CD8-positive, alpha-beta memory T cell (primary cell): ENCODE measurements at regions not wholly inside any gene's neighbourhood (a gene's known extent, or its start where the extent isn't known, plus 50 kb on each side); places are given as distances from the start of the nearest gene placed in this dataset.
"Not testable (repeated sequence)": the region's sequence is repeated elsewhere in the genome, so short reads cannot be mapped to it uniquely, and the experiment has no call there.

Experiments used
- CTCF ChIA-PET: fragments of 350-600 bp; sonication (Branson Sonifier 250); formaldehyde crosslinking; loops from one replicate; lab custom pipeline; 2021; ENCODE audit warnings: antibody characterized with exemption; lab: Charles Lee
- POLR2A ChIA-PET: fragments of 350-600 bp; sonication (Branson Sonifier 250); formaldehyde crosslinking; loops from one replicate; lab custom pipeline; 2021; ENCODE audit warnings: antibody characterized with exemption; lab: Charles Lee
- DNase-seq, 5 donors: peaks; one replicate each; pipeline versions ENCODE4 v3.0.0 to v3.0.0-alpha.2; 2020 to 2022; ENCODE audit warnings: mixed read lengths in 1 of 5
- H3K27ac ChIP-seq: one replicate; pipeline ENCODE4 v1.7.0; 2013; ENCODE audit warnings: low read depth, mild to moderate bottlenecking, low read length, moderate library complexity
- H3K27me3 ChIP-seq: 2 replicates; pipeline ENCODE4 v1.7.0; 2013; ENCODE audit warnings: low read length, mild to moderate bottlenecking; ENCODE audit not compliant: insufficient read depth, poor library complexity, severe bottlenecking
- H3K36me3 ChIP-seq: 2 replicates; pipeline ENCODE4 v1.7.0; 2013; ENCODE audit warnings: mild to moderate bottlenecking, low read length, moderate library complexity; ENCODE audit not compliant: insufficient read depth
- H3K4me1 ChIP-seq: 2 replicates; pipeline ENCODE4 v1.7.0; 2013; ENCODE audit warnings: mild to moderate bottlenecking, low read length, moderate library complexity; ENCODE audit not compliant: insufficient read depth
- H3K4me3 ChIP-seq: 2 replicates; pipeline ENCODE4 v1.7.0; 2013; ENCODE audit warnings: mild to moderate bottlenecking, low read length
- H3K9me3 ChIP-seq: 2 replicates; pipeline ENCODE4 v1.7.0; 2013; ENCODE audit warnings: mild to moderate bottlenecking, low read length
- H3K27ac Mint-ChIP-seq, 8 donors: one replicate each; pipeline ENCODE4 v1.8.0; 2020 to 2021; ENCODE audit warnings: mixed read lengths in 8 of 8, mild to moderate bottlenecking in 6 of 8, inconsistent platforms in 3 of 8, moderate library complexity in 3 of 8
- H3K27me3 Mint-ChIP-seq, 2 donors: one replicate each; pipeline ENCODE4 v1.8.0; 2020 to 2021; ENCODE audit warnings: mixed read lengths in 2 of 2, mild to moderate bottlenecking in 1 of 2, moderate library complexity in 1 of 2
- H3K36me3 Mint-ChIP-seq, 3 donors: one replicate each; pipeline ENCODE4 v1.8.0; 2020 to 2021; ENCODE audit warnings: mixed read lengths in 3 of 3, inconsistent platforms in 1 of 3, mild to moderate bottlenecking in 1 of 3
- H3K4me1 Mint-ChIP-seq, 3 donors: one replicate each; pipeline ENCODE4 v1.8.0; 2020 to 2021; ENCODE audit warnings: mixed read lengths in 3 of 3, inconsistent platforms in 1 of 3, mild to moderate bottlenecking in 1 of 3
- H3K4me3 Mint-ChIP-seq, 7 donors: one replicate each; pipeline ENCODE4 v1.8.0; 2020 to 2021; ENCODE audit warnings: mixed read lengths in 7 of 7, mild to moderate bottlenecking in 6 of 7, moderate library complexity in 4 of 7, inconsistent platforms in 2 of 7
- H3K9me3 Mint-ChIP-seq, 5 donors: one replicate each; pipeline ENCODE4 v1.8.0; 2020 to 2022; ENCODE audit warnings: mixed read lengths in 5 of 5, mild to moderate bottlenecking in 3 of 5, moderate library complexity in 2 of 5, inconsistent platforms in 1 of 5

DNA sequence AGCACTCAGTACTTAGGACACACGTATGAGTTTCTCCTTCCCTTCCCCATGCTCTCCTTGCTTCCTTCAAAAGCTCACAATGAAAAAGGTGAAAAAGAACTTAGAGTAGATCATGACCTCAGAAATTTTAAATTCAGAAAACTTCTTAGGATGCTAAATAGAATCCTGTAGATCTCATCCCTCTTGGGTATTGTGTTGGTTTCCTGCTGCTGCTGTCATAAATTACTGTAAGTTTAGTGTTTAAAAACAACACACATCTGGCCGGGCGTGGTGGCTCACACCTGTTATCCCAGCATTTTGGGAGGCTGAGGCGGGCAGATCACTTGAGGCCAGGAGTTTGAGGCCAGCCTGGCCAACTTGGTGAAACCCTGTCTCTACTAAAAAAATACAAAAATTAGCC is 106.9 kb downstream of the SOCS6 start:
- CTCF ChIA-PET, DNase-seq, H3K9me3 ChIP-seq, H3K4me3 Mint-ChIP-seq, H3K27ac Mint-ChIP-seq, H3K4me1 Mint-ChIP-seq, H3K27me3 ChIP-seq, H3K36me3 ChIP-seq, H3K4me3 ChIP-seq, H3K27ac ChIP-seq, H3K36me3 Mint-ChIP-seq, H3K9me3 Mint-ChIP-seq, H3K27me3 Mint-ChIP-seq, POLR2A ChIA-PET, H3K4me1 ChIP-seq: not testable (repeated sequence)

GRCh38 chr18:70394672-70395071 is 105.8 kb downstream of the SOCS6 start:
- H3K9me3 Mint-ChIP-seq, result peaks cover 0 to 4% (median 0%) of the 10 kb centered on the region in 5 donors
- POLR2A ChIA-PET, result no interaction called here
- H3K4me1 Mint-ChIP-seq, result no peaks in the 10 kb centered on the region
- Histone ChIP-seq H3K4me3 (no peak overlapping the region), H3K9me3 (no peaks in the 10 kb centered on the region), H3K27ac (no peak overlapping the region), H3K27me3 (no peaks in the 10 kb centered on the region), H3K36me3 (no peaks in the 10 kb centered on the region), H3K4me1 (no peaks in the 10 kb centered on the region)
- H3K36me3 Mint-ChIP-seq, result no peaks in the 10 kb centered on the region
- H3K27ac Mint-ChIP-seq, result no peak overlapping the region
- no peak for DNase-seq
- peaks cover 2 to 5% of the 10 kb centered on the region in 2 donors for H3K27me3 Mint-ChIP-seq
- H3K4me3 Mint-ChIP-seq, result no peak overlapping the region
- CTCF ChIA-PET, result no interaction called here

DNA sequence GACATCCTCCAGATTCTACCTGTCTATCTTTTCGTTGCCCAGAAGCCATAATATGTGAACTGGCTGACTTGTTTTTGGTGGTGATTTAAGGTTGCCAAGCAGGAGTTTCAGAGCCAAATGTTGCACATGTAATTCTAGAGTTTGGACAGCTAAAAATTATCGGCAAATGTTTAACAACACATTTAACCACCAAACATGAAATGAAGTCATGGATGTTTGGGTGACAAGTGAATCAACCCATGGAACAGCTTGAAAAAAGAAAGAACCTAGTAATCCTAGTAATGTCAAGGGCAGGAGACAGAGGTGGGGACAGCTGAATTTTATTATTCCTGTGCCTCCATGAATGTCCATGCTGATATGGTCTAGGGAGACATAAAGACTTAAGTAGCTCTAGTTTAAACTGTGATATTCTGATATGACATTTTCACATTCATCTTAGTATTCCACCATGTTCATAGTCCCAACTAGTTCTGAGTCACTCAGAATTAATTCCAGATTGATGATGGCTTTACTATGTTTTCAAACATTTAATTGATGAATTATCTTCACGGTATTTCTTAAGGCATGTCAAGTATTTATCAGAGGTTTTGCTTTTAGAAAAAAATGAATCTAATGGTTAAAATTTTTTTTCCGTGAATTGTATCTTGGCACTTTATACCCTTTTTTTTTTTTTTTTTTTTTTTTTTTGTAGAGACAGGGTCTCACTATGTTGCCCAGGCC is 101.7 kb downstream of the SOCS6 start:
- CTCF ChIA-PET, result no interaction called here
- no peak overlapping the region for H3K4me3 Mint-ChIP-seq
- no peaks in the 10 kb centered on the region for H3K27me3 ChIP-seq
- peaks cover 0 to 5% of the 10 kb centered on the region in 2 donors for H3K27me3 Mint-ChIP-seq
- no peaks in the 10 kb centered on the region for H3K4me1 Mint-ChIP-seq
- peaks cover 0 to 3% (median 0%) of the 10 kb centered on the region in 5 donors for H3K9me3 Mint-ChIP-seq
- H3K27ac ChIP-seq, result no peak overlapping the region
- no peaks in the 10 kb centered on the region for H3K36me3 Mint-ChIP-seq
- H3K9me3 ChIP-seq, result no peaks in the 10 kb centered on the region
- no peak overlapping the region for H3K4me3 ChIP-seq
- no peaks in the 10 kb centered on the region for H3K36me3 ChIP-seq
- DNase-seq, result no peak
- H3K4me1 ChIP-seq, result no peaks in the 10 kb centered on the region
- no peak overlapping the region for H3K27ac Mint-ChIP-seq
- POLR2A ChIA-PET, result no interaction called here

GRCh38 chr18:70389036-70389435 is 100.2 kb downstream of the SOCS6 start:
- POLR2A ChIA-PET, H3K9me3 Mint-ChIP-seq, H3K36me3 Mint-ChIP-seq, H3K4me3 ChIP-seq, H3K9me3 ChIP-seq, H3K4me1 ChIP-seq, DNase-seq, H3K4me3 Mint-ChIP-seq, H3K36me3 ChIP-seq, CTCF ChIA-PET, H3K27ac Mint-ChIP-seq, H3K27me3 ChIP-seq, H3K27ac ChIP-seq, H3K4me1 Mint-ChIP-seq, H3K27me3 Mint-ChIP-seq: not testable (repeated sequence)

DNA sequence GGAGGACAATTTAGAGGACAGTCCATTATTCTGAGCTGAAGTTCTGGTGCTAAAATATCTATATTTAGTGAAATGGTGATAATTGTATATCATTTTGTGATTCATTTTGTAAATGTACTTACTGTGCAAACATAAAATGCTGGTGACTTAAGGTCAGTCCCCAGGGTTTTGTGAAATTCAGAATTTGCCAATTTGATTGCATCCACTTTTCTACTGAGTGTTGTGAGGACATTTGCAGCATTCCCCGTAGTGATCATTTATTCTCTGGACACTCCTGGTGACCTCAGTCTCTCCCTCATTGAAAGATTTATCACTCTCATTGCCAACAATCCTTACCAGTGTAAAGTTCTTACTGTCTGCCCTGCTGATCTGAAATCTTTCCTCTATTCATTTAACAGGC is 98.2 kb downstream of the SOCS6 start:
- Histone ChIP-seq H3K36me3 (no peaks in the 10 kb centered on the region), H3K27ac (no peak overlapping the region), H3K4me3 (no peak overlapping the region), H3K4me1 (no peaks in the 10 kb centered on the region), H3K9me3 (no peaks in the 10 kb centered on the region), H3K27me3 (no peaks in the 10 kb centered on the region)
- Mint-ChIP-seq H3K27me3 (peaks cover 0 to 5% of the 10 kb centered on the region in 2 donors), H3K36me3 (no peaks in the 10 kb centered on the region), H3K4me3 (no peak overlapping the region), H3K27ac (no peak overlapping the region), H3K9me3 (peaks cover 0 to 1% (median 0%) of the 10 kb centered on the region in 5 donors), H3K4me1 (no peaks in the 10 kb centered on the region)
- no peak for DNase-seq
- ChIA-PET CTCF (no interaction called here), POLR2A (no interaction called here)

DNA sequence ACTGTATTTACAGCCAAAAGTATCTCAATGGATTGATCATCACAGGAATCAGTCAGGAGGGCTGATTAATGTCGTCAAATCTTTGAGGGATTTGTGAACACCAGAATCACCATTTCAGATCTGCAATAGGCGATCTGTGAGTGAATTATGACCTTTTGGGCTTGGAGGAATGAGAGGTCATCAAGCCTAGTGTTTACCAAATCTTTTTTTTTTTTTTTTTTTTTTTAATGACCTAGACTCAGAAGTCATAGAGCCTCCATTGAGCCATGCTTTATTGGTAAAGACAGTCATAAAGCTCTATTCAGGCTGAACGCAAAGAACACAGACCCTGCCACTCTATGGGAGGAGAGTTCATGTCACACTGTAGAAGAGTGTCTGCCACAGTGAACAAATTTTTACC is 97.7 kb downstream of the SOCS6 start:
- peaks cover 0 to 3% (median 0%) of the 10 kb centered on the region in 5 donors for H3K9me3 Mint-ChIP-seq
- no peak overlapping the region for H3K4me3 ChIP-seq
- H3K27ac ChIP-seq, result no peak overlapping the region
- POLR2A ChIA-PET, result no interaction called here
- peaks cover 0 to 5% of the 10 kb centered on the region in 2 donors for H3K27me3 Mint-ChIP-seq
- H3K4me3 Mint-ChIP-seq, result no peak overlapping the region
- DNase-seq, result no peak
- H3K27ac Mint-ChIP-seq, result no peak overlapping the region
- H3K4me1 Mint-ChIP-seq, result no peaks in the 10 kb centered on the region
- no peaks in the 10 kb centered on the region for H3K36me3 Mint-ChIP-seq
- H3K36me3 ChIP-seq, result no peaks in the 10 kb centered on the region
- CTCF ChIA-PET, result no interaction called here
- H3K27me3 ChIP-seq, result no peaks in the 10 kb centered on the region
- H3K4me1 ChIP-seq, result no peaks in the 10 kb centered on the region
- no peaks in the 10 kb centered on the region for H3K9me3 ChIP-seq

GRCh38 chr18:70385474-70385873 is 96.6 kb downstream of the SOCS6 start:
- DNase-seq, result no peak
- CTCF ChIA-PET, result no interaction called here
- Histone ChIP-seq H3K36me3 (no peaks in the 10 kb centered on the region), H3K27me3 (no peaks in the 10 kb centered on the region), H3K4me3 (no peak overlapping the region), H3K4me1 (no peaks in the 10 kb centered on the region), H3K27ac (no peak overlapping the region), H3K9me3 (no peaks in the 10 kb centered on the region)
- H3K36me3 Mint-ChIP-seq, result no peaks in the 10 kb centered on the region
- H3K4me1 Mint-ChIP-seq, result no peaks in the 10 kb centered on the region
- no peak overlapping the region for H3K4me3 Mint-ChIP-seq
- peaks cover 0 to 3% (median 0%) of the 10 kb centered on the region in 5 donors for H3K9me3 Mint-ChIP-seq
- H3K27ac Mint-ChIP-seq, result no peak overlapping the region
- H3K27me3 Mint-ChIP-seq, result peaks cover 0 to 5% of the 10 kb centered on the region in 2 donors
- POLR2A ChIA-PET, result no interaction called here

GRCh38 chr18:70384181-70384790 is 95.4 kb downstream of the SOCS6 start:
- no peak overlapping the region for H3K4me3 ChIP-seq
- H3K9me3 ChIP-seq, result no peaks in the 10 kb centered on the region
- no peaks in the 10 kb centered on the region for H3K36me3 ChIP-seq
- DNase-seq, result no peak
- H3K27ac Mint-ChIP-seq, result no peak overlapping the region
- H3K36me3 Mint-ChIP-seq, result no peaks in the 10 kb centered on the region
- ChIA-PET CTCF (no interaction called here), POLR2A (no interaction called here)
- H3K9me3 Mint-ChIP-seq, result peaks cover 0 to 3% (median 0%) of the 10 kb centered on the region in 5 donors
- H3K27ac ChIP-seq, result no peak overlapping the region
- no peak overlapping the region for H3K4me3 Mint-ChIP-seq
- no peaks in the 10 kb centered on the region for H3K4me1 Mint-ChIP-seq
- no peaks in the 10 kb centered on the region for H3K4me1 ChIP-seq
- H3K27me3 Mint-ChIP-seq, result peaks cover 0 to 5% of the 10 kb centered on the region in 2 donors
- no peaks in the 10 kb centered on the region for H3K27me3 ChIP-seq
